Adrenal gland (tissue), 5 donors: ENCODE measurements at regions not wholly inside any gene's neighbourhood (a gene's known extent, or its start where the extent isn't known, plus 50 kb on each side); places are given as distances from the start of the nearest gene placed in this dataset.

Source experiments
- CTCF ChIP-seq, 6 experiments: fragments of 450-650 bp in 4 of 6; fragments of 200-600 bp in 2 of 6; sonication (generic) in 1 of 6; IDR thresholded peaks; 1 replicate in 5 of 6; 2 replicates in 1 of 6; pipeline versions ENCODE4 v1.5.1 to v1.8.0; 2016 to 2021; ENCODE audit warnings: antibody characterized with exemption in 6 of 6, mild to moderate bottlenecking in 2 of 6, moderate library complexity in 1 of 6
- POLR2A ChIP-seq, 2 donors: fragments of 450-650 bp; IDR thresholded peaks; one replicate each; pipeline ENCODE4 v1.6.1; 2017; ENCODE audit warnings: antibody characterized with exemption in 2 of 2, mild to moderate bottlenecking in 2 of 2, moderate library complexity in 1 of 2
- donor health status: DM: no; HTN: no; CAD: no.

DNA sequence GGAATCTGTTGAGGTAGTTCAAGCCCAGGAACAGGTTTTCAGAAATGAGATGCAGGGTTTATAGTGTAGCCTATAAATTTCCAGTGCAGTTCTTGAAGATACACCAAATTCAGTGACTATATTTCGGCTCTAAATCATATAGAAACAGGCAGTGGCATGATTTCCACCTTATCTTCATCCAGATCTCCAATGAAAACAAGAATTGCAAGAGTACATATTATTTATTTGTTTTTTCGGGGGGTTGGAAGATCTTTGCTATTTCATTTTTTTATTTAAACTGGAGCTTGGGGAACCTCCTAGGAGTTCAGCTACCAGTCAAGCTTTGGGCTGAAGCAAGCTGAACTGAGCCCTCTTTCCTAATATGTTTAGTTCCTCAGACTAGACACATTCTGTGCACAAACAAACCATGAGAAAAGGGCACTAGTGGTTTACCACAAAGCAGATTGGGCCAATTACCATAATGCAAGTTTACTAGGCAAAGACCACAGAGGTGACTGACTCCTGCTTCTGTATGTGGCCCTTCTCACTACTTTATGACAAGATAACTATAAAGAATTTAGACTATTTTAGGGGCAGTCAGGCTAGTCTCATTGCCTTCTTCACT, 68.5 kb downstream of the RGS2 start:
- no peak for TF ChIP-seq POLR2A (IDR thresholded peaks at IDR 0.05)
- no peak for TF ChIP-seq CTCF (IDR thresholded peaks at IDR 0.05)
